ENCODE measurements at regions not wholly inside any gene's neighbourhood (a gene's known extent, or its start where the extent isn't known, plus 50 kb on each side); places are given as distances from the start of the nearest gene placed in this dataset.

DNA sequence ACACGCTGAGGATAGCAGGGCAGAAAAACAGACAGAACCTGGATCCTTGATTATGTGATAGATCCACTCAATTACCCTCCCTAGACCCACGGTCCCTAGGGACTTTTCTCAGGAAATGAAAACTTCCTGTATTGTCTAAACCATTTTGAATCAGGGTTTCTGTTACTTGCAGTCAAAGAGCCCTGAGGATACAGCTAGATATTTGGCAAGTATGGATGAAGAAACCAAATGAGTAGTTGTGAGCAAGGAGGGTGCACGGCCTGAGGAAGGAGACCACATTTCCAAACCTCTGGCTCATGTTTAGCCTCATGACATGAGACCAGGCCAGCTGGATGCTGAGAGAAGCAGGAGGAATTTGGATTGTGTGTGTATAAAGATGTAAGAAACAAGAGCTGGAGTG lies 91.6 kb downstream of the MRPL14 start:
- no peak overlapping the region for H2AFZ ChIP-seq (ENCODE audit: low read length, unreplicated experiment)
- no peaks in the 10 kb centered on the region for H3K79me2 ChIP-seq (ENCODE audit: control insufficient read depth, insufficient read depth, low read length, unreplicated experiment)
- H3K4me3 ChIP-seq (ENCODE audit: low read depth, low read length), result no peak overlapping the region
- H3K4me1 ChIP-seq (ENCODE audit: control insufficient read depth, insufficient read depth, low read length, unreplicated experiment), result peaks cover 38% of the 10 kb centered on the region
- peak overlapping the region; percentile 96 for H3K27ac ChIP-seq (ENCODE audit: low read depth, low read length)
- H3K36me3 ChIP-seq (ENCODE audit: insufficient read depth, low read length), result no peaks in the 10 kb centered on the region
- H3K27me3 ChIP-seq (ENCODE audit: insufficient read depth, low read length), result no peaks in the 10 kb centered on the region

- H2AFZ ChIP-seq (ENCODE audit: low read length, unreplicated experiment), result peak overlapping the region; percentile 3
- peak overlapping the region; percentile 96 for H3K27ac ChIP-seq (ENCODE audit: low read depth, low read length)
- H3K4me3 ChIP-seq (ENCODE audit: low read depth, low read length), result no peak overlapping the region
Measured at GRCh38 chr6:44034931-44035345, 92.3 kb downstream of the MRPL14 start.

GRCh38 chr6:44034391-44034861 lies 92.8 kb downstream of the MRPL14 start:
- peak overlapping the region; percentile 3 for H2AFZ ChIP-seq (ENCODE audit: low read length, unreplicated experiment)
- peaks cover 34% of the 10 kb centered on the region for H3K4me1 ChIP-seq (ENCODE audit: control insufficient read depth, insufficient read depth, low read length, unreplicated experiment)
- H3K4me3 ChIP-seq (ENCODE audit: low read depth, low read length), result no peak overlapping the region
- no peaks in the 10 kb centered on the region for H3K36me3 ChIP-seq (ENCODE audit: insufficient read depth, low read length)
- no peaks in the 10 kb centered on the region for H3K79me2 ChIP-seq (ENCODE audit: control insufficient read depth, insufficient read depth, low read length, unreplicated experiment)
- peak overlapping the region; percentile 96 for H3K27ac ChIP-seq (ENCODE audit: low read depth, low read length)
- no peaks in the 10 kb centered on the region for H3K27me3 ChIP-seq (ENCODE audit: insufficient read depth, low read length)

More at GRCh38 chr6:44034931-44035345, 92.3 kb downstream of the MRPL14 start:
- Histone ChIP-seq H3K27me3 (ENCODE audit: insufficient read depth, low read length) (no peaks in the 10 kb centered on the region), H3K36me3 (ENCODE audit: insufficient read depth, low read length) (no peaks in the 10 kb centered on the region), H3K4me1 (ENCODE audit: control insufficient read depth, insufficient read depth, low read length, unreplicated experiment) (peaks cover 34% of the 10 kb centered on the region), H3K79me2 (ENCODE audit: control insufficient read depth, insufficient read depth, low read length, unreplicated experiment) (no peaks in the 10 kb centered on the region)

GRCh38 chr6:44030812-44031454 lies 96.3 kb downstream of the MRPL14 start:
- Histone ChIP-seq H3K79me2 (ENCODE audit: control insufficient read depth, insufficient read depth, low read length, unreplicated experiment) (no peaks in the 10 kb centered on the region), H3K36me3 (ENCODE audit: insufficient read depth, low read length) (no peaks in the 10 kb centered on the region), H3K27ac (ENCODE audit: low read depth, low read length) (no peak overlapping the region), H3K27me3 (ENCODE audit: insufficient read depth, low read length) (no peaks in the 10 kb centered on the region), H2AFZ (ENCODE audit: low read length, unreplicated experiment) (no peak overlapping the region), H3K4me3 (ENCODE audit: low read depth, low read length) (no peak overlapping the region), H3K4me1 (ENCODE audit: control insufficient read depth, insufficient read depth, low read length, unreplicated experiment) (peaks cover 32% of the 10 kb centered on the region)

DNA sequence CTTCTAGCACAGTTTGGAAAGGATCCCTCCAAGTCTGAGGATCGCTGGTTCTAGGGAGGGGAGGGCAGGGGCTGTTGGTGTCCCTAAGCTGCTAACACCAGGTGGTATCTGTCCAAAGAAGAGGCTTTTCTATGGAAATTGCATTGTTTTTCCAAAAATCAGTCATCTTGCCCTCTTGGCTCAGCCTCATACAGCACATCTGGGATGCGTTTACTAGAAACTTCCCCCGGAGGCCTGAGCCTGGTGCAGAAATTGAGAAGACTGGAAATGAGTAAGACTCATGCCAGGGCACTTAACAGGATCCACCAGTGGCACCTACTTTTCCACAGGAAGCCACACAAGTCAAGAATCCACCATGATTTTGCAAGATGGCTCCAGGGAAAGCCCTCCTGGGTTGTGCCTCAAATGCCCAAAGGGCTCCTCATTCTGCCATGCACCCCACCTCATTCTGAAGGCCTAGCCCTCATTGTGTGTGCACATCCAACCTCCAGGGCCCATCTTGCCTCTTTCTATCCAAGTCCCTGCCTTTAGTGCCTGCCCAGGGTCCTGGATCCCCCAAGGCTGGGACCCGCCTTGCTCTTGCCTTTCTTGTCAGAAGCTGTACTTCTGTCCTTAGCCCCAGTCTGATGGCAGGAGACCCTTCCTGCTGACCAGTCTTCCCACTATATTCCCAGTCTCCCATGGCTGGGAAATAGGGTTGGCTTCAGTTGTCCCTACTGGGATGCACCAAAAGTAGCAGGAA lies 97.6 kb downstream of the MRPL14 start:
- peak overlapping the region; percentile 0; the same call in 1 of the 2 replicates for H3K27ac ChIP-seq (ENCODE audit: low read depth, low read length)
- no peaks in the 10 kb centered on the region for H3K36me3 ChIP-seq (ENCODE audit: insufficient read depth, low read length)
- no peak overlapping the region for H3K4me3 ChIP-seq (ENCODE audit: low read depth, low read length)
- no peaks in the 10 kb centered on the region for H3K79me2 ChIP-seq (ENCODE audit: control insufficient read depth, insufficient read depth, low read length, unreplicated experiment)
- H3K4me1 ChIP-seq (ENCODE audit: control insufficient read depth, insufficient read depth, low read length, unreplicated experiment), result peaks cover 28% of the 10 kb centered on the region
- H3K27me3 ChIP-seq (ENCODE audit: insufficient read depth, low read length), result no peaks in the 10 kb centered on the region
- no peak overlapping the region for H2AFZ ChIP-seq (ENCODE audit: low read length, unreplicated experiment)

DNA sequence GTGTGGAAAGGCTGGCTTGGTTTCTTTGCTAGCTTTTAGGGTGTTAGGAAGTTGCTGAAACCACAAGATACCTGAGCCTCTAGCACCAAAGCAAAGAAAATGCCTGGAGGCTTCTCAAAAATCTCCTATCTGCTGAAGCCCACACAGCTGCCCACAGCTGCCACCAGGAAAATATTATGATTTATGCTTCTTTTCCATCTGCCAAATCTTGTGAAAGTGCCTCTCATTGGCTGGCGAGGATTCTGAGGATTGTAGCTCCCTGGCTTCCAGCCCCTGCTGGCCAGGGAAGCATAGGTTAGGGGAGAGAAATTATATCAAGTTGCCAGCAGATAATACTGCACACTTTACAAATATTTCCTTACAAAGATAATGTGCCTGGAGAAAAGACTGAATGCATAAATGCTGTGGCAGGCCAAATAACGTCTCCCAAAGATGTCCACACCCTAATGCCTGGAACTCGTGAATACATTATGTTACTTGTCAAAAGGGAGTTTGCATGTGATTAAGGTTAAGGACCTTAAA lies 98.4 kb downstream of the MRPL14 start:
- no peaks in the 10 kb centered on the region for H3K79me2 ChIP-seq (ENCODE audit: control insufficient read depth, insufficient read depth, low read length, unreplicated experiment)
- peaks cover 20% of the 10 kb centered on the region for H3K4me1 ChIP-seq (ENCODE audit: control insufficient read depth, insufficient read depth, low read length, unreplicated experiment)
- H2AFZ ChIP-seq (ENCODE audit: low read length, unreplicated experiment), result no peak overlapping the region
- H3K27me3 ChIP-seq (ENCODE audit: insufficient read depth, low read length), result no peaks in the 10 kb centered on the region
- peak overlapping the region; percentile 0; the same call in 1 of the 2 replicates for H3K27ac ChIP-seq (ENCODE audit: low read depth, low read length)
- H3K36me3 ChIP-seq (ENCODE audit: insufficient read depth, low read length), result no peaks in the 10 kb centered on the region
- no peak overlapping the region for H3K4me3 ChIP-seq (ENCODE audit: low read depth, low read length)

- no peaks in the 10 kb centered on the region for H3K79me2 ChIP-seq (ENCODE audit: control insufficient read depth, insufficient read depth, low read length, unreplicated experiment)
- no peaks in the 10 kb centered on the region for H3K36me3 ChIP-seq (ENCODE audit: insufficient read depth, low read length)
- H3K27me3 ChIP-seq (ENCODE audit: insufficient read depth, low read length), result no peaks in the 10 kb centered on the region
- no peak overlapping the region for H3K27ac ChIP-seq (ENCODE audit: low read depth, low read length)
- peaks cover 39% of the 10 kb centered on the region for H3K4me1 ChIP-seq (ENCODE audit: control insufficient read depth, insufficient read depth, low read length, unreplicated experiment)
- no peak overlapping the region for H2AFZ ChIP-seq (ENCODE audit: low read length, unreplicated experiment)
- no peak overlapping the region for H3K4me3 ChIP-seq (ENCODE audit: low read depth, low read length)
Measured at GRCh38 chr6:44025226-44025625, 102.0 kb downstream of the MRPL14 start.

- Histone ChIP-seq H3K27me3 (ENCODE audit: insufficient read depth, low read length) (no peaks in the 10 kb centered on the region), H3K79me2 (ENCODE audit: control insufficient read depth, insufficient read depth, low read length, unreplicated experiment) (no peaks in the 10 kb centered on the region), H3K36me3 (ENCODE audit: insufficient read depth, low read length) (no peaks in the 10 kb centered on the region), H3K27ac (ENCODE audit: low read depth, low read length) (no peak overlapping the region), H2AFZ (ENCODE audit: low read length, unreplicated experiment) (no peak overlapping the region), H3K4me1 (ENCODE audit: control insufficient read depth, insufficient read depth, low read length, unreplicated experiment) (peaks cover 39% of the 10 kb centered on the region), H3K4me3 (ENCODE audit: low read depth, low read length) (no peak overlapping the region)
Measured at GRCh38 chr6:44024574-44025219, 102.6 kb downstream of the MRPL14 start.

DNA sequence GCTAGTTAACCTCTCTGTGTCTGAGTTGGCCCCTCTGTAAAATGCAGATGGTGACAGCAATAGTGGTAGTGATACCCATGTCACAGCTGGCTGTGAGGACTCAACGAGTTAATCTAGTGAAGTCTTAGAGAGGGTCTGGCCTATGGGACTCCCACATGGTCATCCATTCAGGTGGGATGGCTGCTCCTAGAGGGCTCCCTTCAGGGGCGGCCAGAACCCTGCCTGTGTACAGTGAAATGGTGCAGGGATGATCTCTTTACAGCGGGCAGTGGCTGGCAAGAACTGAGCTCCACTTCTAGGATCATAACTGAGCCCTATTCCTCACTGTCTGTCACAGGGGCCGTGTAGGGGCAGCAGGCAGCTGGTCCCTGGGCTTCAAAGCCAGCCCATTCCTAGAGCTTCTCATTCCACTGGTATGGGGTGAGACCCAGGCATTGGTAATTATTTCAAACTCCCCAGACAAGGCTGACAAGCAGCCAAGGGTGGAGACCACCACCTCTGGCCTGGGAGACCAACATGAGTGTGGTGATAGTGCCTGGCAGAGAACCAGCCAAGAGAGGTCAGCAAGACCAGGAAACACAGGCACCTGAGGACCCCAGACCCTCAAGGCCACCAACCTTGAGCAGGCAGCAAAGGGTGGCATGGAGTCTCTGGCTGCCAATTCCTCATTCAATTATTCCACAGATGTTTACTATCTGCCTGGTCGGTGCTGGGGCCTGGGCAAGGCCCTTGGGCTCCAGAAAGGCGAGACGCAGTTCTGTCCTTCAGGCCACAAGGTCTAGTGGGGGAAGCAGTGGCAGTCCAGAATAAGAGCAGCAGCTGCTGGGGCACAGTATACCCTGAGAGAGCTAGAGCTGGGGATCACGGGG lies 103.4 kb downstream of the MRPL14 start:
- Histone ChIP-seq H3K27me3 (ENCODE audit: insufficient read depth, low read length) (no peaks in the 10 kb centered on the region), H3K79me2 (ENCODE audit: control insufficient read depth, insufficient read depth, low read length, unreplicated experiment) (no peaks in the 10 kb centered on the region), H3K4me3 (ENCODE audit: low read depth, low read length) (no peak overlapping the region), H3K36me3 (ENCODE audit: insufficient read depth, low read length) (no peaks in the 10 kb centered on the region; the same call in 1 of the 2 replicates), H3K4me1 (ENCODE audit: control insufficient read depth, insufficient read depth, low read length, unreplicated experiment) (peaks cover 32% of the 10 kb centered on the region), H2AFZ (ENCODE audit: low read length, unreplicated experiment) (no peak overlapping the region), H3K27ac (ENCODE audit: low read depth, low read length) (no peak overlapping the region)
